ENCODE measurements at regions not wholly inside any gene's neighbourhood (a gene's known extent, or its start where the extent isn't known, plus 50 kb on each side); places are given as distances from the start of the nearest gene placed in this dataset.

- no peak overlapping the region for H3K27ac ChIP-seq (ENCODE audit: low read length)
- H3K27me3 ChIP-seq (ENCODE audit: control insufficient read depth, insufficient read depth, low read length) = no peaks in the 10 kb centered on the region
- no peaks in the 10 kb centered on the region for H3K36me3 Mint-ChIP-seq
- H3K9me3 ChIP-seq (ENCODE audit: control insufficient read depth, insufficient read depth, low read length) = no peaks in the 10 kb centered on the region
- no peak overlapping the region for H3K4me3 ChIP-seq (ENCODE audit: low read length)
- no peaks in the 10 kb centered on the region for H3K4me1 ChIP-seq (ENCODE audit: control insufficient read depth, insufficient read depth, low read length)
- H3K4me3 Mint-ChIP-seq = no peak overlapping the region
- peaks cover 0 to 4% of the 10 kb centered on the region in 2 donors for H3K27me3 Mint-ChIP-seq (ENCODE audit: low read depth in 2 of 2)
- DNase-seq (no peak), ATAC-seq (no peak)
- H3K36me3 ChIP-seq (ENCODE audit: control insufficient read depth, insufficient read depth, low read length) = no peaks in the 10 kb centered on the region
- no peaks in the 10 kb centered on the region for H3K4me1 Mint-ChIP-seq
- WGBS (ENCODE audit: insufficient coverage) = 95% methylated on average over 7 of the region's 7 CpGs
- H3K9me3 Mint-ChIP-seq = no peaks in the 10 kb centered on the region
- no peak for TF ChIP-seq CTCF (IDR thresholded peaks at IDR 0.05)
- intact Hi-C loops (cut with micrococcal nuclease) = no loop called here
- no peak overlapping the region for H3K27ac Mint-ChIP-seq
These were observed 90.4 kb downstream of the APIP start for GRCh38 chr11:34825670-34826383.

GRCh38 chr11:34825315-34825669 is 90.9 kb downstream of the APIP start:
- intact Hi-C loops (cut with micrococcal nuclease) = no loop called here
- no peak overlapping the region for H3K4me3 ChIP-seq (ENCODE audit: low read length)
- TF ChIP-seq CTCF (IDR thresholded peaks at IDR 0.05) = no peak
- Mint-ChIP-seq H3K27me3 (ENCODE audit: low read depth in 2 of 2) (peaks cover 0 to 4% of the 10 kb centered on the region in 2 donors), H3K27ac (no peak overlapping the region), H3K36me3 (no peaks in the 10 kb centered on the region), H3K9me3 (no peaks in the 10 kb centered on the region), H3K4me3 (no peak overlapping the region), H3K4me1 (peaks cover 1% of the 10 kb centered on the region in 2 donors)
- DNase-seq (no peak), ATAC-seq (no peak)
- no peaks in the 10 kb centered on the region for H3K36me3 ChIP-seq (ENCODE audit: control insufficient read depth, insufficient read depth, low read length)
- H3K27ac ChIP-seq (ENCODE audit: low read length) = no peak overlapping the region
- no peaks in the 10 kb centered on the region for H3K27me3 ChIP-seq (ENCODE audit: control insufficient read depth, insufficient read depth, low read length)
- WGBS (ENCODE audit: insufficient coverage) = 59% methylated on average over 3 of the region's 3 CpGs
- no peaks in the 10 kb centered on the region for H3K9me3 ChIP-seq (ENCODE audit: control insufficient read depth, insufficient read depth, low read length)
- peaks cover 1% of the 10 kb centered on the region for H3K4me1 ChIP-seq (ENCODE audit: control insufficient read depth, insufficient read depth, low read length)

GRCh38 chr11:34824425-34824824 is 91.8 kb downstream of the APIP start:
- H3K9me3 Mint-ChIP-seq = no peaks in the 10 kb centered on the region
- intact Hi-C loops (cut with micrococcal nuclease) = no loop called here
- H3K4me1 Mint-ChIP-seq = peaks cover 9% of the 10 kb centered on the region in 2 donors
- no peak overlapping the region for H3K27ac Mint-ChIP-seq
- H3K27me3 Mint-ChIP-seq (ENCODE audit: low read depth in 2 of 2) = peaks cover 0 to 6% of the 10 kb centered on the region in 2 donors
- H3K36me3 Mint-ChIP-seq = no peaks in the 10 kb centered on the region
- H3K4me3 ChIP-seq (ENCODE audit: low read length) = no peak overlapping the region
- no peak for ATAC-seq
- H3K4me1 ChIP-seq (ENCODE audit: control insufficient read depth, insufficient read depth, low read length) = peaks cover 6% of the 10 kb centered on the region
- H3K9me3 ChIP-seq (ENCODE audit: control insufficient read depth, insufficient read depth, low read length) = no peaks in the 10 kb centered on the region
- H3K36me3 ChIP-seq (ENCODE audit: control insufficient read depth, insufficient read depth, low read length) = no peaks in the 10 kb centered on the region
- H3K27ac ChIP-seq (ENCODE audit: low read length) = no peak overlapping the region
- TF ChIP-seq CTCF (IDR thresholded peaks at IDR 0.05) = no peak
- no peak overlapping the region for H3K4me3 Mint-ChIP-seq
- H3K27me3 ChIP-seq (ENCODE audit: control insufficient read depth, insufficient read depth, low read length) = no peaks in the 10 kb centered on the region
- no peak for DNase-seq

DNA sequence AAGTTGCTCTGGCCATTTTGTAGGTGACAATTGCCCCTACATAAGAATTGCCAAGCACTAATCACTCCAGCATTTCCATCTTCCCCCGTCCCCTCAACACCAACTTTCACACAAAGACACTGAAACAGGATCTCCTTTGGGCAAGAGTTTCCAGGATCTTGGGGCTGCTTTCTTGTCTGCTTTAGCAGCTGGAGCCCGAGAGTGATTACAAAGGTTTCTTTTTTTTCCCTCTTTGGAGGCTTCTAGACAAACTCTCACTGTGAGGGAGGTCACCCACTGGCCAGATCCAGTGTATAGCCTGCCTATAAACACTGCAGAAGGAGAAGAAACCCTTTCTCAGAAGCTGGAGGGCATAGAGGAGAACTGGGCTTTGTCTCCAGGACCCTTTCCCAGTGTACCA is 92.5 kb downstream of the APIP start:
- peaks cover 9% of the 10 kb centered on the region in 2 donors for H3K4me1 Mint-ChIP-seq
- no peaks in the 10 kb centered on the region for H3K27me3 ChIP-seq (ENCODE audit: control insufficient read depth, insufficient read depth, low read length)
- peaks cover 6% of the 10 kb centered on the region for H3K4me1 ChIP-seq (ENCODE audit: control insufficient read depth, insufficient read depth, low read length)
- WGBS (ENCODE audit: insufficient coverage) = 90% methylated on average over 2 of the region's 2 CpGs
- no peak overlapping the region for H3K27ac Mint-ChIP-seq
- no peaks in the 10 kb centered on the region for H3K9me3 ChIP-seq (ENCODE audit: control insufficient read depth, insufficient read depth, low read length)
- no peaks in the 10 kb centered on the region for H3K9me3 Mint-ChIP-seq
- ATAC-seq = no peak
- DNase-seq = no peak
- no peak overlapping the region for H3K4me3 Mint-ChIP-seq
- TF ChIP-seq CTCF (IDR thresholded peaks at IDR 0.05) = no peak
- intact Hi-C loops (cut with micrococcal nuclease) = no loop called here
- H3K36me3 Mint-ChIP-seq = no peaks in the 10 kb centered on the region
- no peak overlapping the region for H3K4me3 ChIP-seq (ENCODE audit: low read length)
- H3K27me3 Mint-ChIP-seq (ENCODE audit: low read depth in 2 of 2) = peaks cover 0 to 6% of the 10 kb centered on the region in 2 donors
- no peak overlapping the region for H3K27ac ChIP-seq (ENCODE audit: low read length)
- H3K36me3 ChIP-seq (ENCODE audit: control insufficient read depth, insufficient read depth, low read length) = no peaks in the 10 kb centered on the region

Measured in natural killer cell (primary cell).